ENCODE measurements at regions not wholly inside any gene's neighbourhood (a gene's known extent, or its start where the extent isn't known, plus 50 kb on each side); places are given as distances from the start of the nearest gene placed in this dataset.

DNA sequence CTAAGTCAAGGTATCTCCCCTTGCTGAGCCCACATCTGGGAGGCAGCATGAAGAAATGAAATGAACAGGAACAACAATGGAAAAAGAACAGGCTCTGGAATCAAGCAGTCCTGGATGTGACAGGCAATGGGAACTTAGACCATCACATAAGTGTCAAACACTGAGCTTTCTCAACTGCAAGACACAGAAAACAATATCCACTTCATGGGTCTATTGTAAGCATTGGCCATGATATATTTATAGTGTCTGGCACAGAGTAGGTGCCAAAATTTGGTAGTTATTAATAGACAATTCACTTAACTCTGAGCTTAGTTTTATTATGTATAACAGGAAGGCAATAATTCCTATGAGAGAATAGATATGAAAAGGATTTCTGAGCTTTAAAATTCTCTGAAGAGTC is 64.1 kb upstream of the ATP1B1 start:
- TF ChIP-seq, protein P1, sequence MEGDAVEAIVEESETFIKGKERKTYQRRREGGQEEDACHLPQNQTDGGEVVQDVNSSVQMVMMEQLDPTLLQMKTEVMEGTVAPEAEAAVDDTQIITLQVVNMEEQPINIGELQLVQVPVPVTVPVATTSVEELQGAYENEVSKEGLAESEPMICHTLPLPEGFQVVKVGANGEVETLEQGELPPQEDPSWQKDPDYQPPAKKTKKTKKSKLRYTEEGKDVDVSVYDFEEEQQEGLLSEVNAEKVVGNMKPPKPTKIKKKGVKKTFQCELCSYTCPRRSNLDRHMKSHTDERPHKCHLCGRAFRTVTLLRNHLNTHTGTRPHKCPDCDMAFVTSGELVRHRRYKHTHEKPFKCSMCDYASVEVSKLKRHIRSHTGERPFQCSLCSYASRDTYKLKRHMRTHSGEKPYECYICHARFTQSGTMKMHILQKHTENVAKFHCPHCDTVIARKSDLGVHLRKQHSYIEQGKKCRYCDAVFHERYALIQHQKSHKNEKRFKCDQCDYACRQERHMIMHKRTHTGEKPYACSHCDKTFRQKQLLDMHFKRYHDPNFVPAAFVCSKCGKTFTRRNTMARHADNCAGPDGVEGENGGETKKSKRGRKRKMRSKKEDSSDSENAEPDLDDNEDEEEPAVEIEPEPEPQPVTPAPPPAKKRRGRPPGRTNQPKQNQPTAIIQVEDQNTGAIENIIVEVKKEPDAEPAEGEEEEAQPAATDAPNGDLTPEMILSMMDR (conservative IDR thresholded peaks at IDR 0.05) = no peak
- H3K9me3 Mint-ChIP-seq = no peaks in the 10 kb centered on the region
- H3K36me3 Mint-ChIP-seq (ENCODE audit: low read depth) = no peaks in the 10 kb centered on the region

DNA sequence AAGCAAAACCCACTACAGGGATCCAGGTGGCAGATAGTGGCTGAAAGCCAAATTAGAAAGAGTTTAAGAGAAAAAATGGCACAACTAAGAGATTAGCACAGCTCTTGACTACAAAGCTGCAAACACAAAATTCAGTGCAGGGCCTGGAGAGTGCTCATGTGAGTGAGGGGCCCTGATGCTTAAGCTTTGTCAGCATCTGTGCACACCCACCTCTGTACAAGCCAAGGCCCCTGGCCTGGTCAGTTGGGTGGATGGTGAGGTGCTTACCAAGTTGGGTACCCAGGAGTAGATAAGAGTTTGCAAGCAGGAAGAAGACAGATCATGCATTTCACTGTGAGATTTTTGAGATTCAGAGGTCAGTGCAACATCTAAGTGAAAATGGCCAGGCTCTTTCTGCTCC is 62.7 kb upstream of the ATP1B1 start:
- Histone ChIP-seq H3K9me3 (ENCODE audit: control insufficient read depth, low read length) (no peaks in the 10 kb centered on the region), H3K4me1 (ENCODE audit: control insufficient read depth, insufficient read depth, low read length) (no peaks in the 10 kb centered on the region), H3K4me3 (ENCODE audit: low read length) (no peak overlapping the region), H3K27me3 (ENCODE audit: control insufficient read depth, insufficient read depth, low read length, poor library complexity, severe bottlenecking) (no peaks in the 10 kb centered on the region), H3K36me3 (ENCODE audit: control insufficient read depth, insufficient read depth, low read length) (no peaks in the 10 kb centered on the region), H3K27ac (ENCODE audit: low read depth, low read length) (no peak overlapping the region), H3K9ac (ENCODE audit: extremely low read depth, low read length, poor library complexity, severe bottlenecking) (no peak overlapping the region)
- no peaks in the 10 kb centered on the region for H3K36me3 Mint-ChIP-seq (ENCODE audit: low read depth)
- H3K27ac Mint-ChIP-seq = no peak overlapping the region
- DNase-seq = no peak
- TF ChIP-seq, protein P1 (conservative IDR thresholded peaks at IDR 0.05) = no peak
- H3K9me3 Mint-ChIP-seq = no peaks in the 10 kb centered on the region
- H3K27me3 Mint-ChIP-seq (ENCODE audit: insufficient read depth) = peaks cover 5% of the 10 kb centered on the region
- H3K4me1 Mint-ChIP-seq = peaks cover 6% of the 10 kb centered on the region
- no peak overlapping the region for H3K4me3 Mint-ChIP-seq

More for the DNA sequence above, 64.1 kb upstream of the ATP1B1 start:
- Histone ChIP-seq H3K9ac (ENCODE audit: extremely low read depth, low read length, poor library complexity, severe bottlenecking) (no peak overlapping the region), H3K4me3 (ENCODE audit: low read length) (no peak overlapping the region), H3K36me3 (ENCODE audit: control insufficient read depth, insufficient read depth, low read length) (no peaks in the 10 kb centered on the region), H3K27me3 (ENCODE audit: control insufficient read depth, insufficient read depth, low read length, poor library complexity, severe bottlenecking) (no peaks in the 10 kb centered on the region), H3K9me3 (ENCODE audit: control insufficient read depth, low read length) (no peaks in the 10 kb centered on the region), H3K4me1 (ENCODE audit: control insufficient read depth, insufficient read depth, low read length) (no peaks in the 10 kb centered on the region), H3K27ac (ENCODE audit: low read depth, low read length) (no peak overlapping the region)
- peaks cover 5% of the 10 kb centered on the region for H3K27me3 Mint-ChIP-seq (ENCODE audit: insufficient read depth)
- peaks cover 6% of the 10 kb centered on the region for H3K4me1 Mint-ChIP-seq
- no peak overlapping the region for H3K27ac Mint-ChIP-seq
- H3K4me3 Mint-ChIP-seq = no peak overlapping the region
- no peak for DNase-seq

DNA sequence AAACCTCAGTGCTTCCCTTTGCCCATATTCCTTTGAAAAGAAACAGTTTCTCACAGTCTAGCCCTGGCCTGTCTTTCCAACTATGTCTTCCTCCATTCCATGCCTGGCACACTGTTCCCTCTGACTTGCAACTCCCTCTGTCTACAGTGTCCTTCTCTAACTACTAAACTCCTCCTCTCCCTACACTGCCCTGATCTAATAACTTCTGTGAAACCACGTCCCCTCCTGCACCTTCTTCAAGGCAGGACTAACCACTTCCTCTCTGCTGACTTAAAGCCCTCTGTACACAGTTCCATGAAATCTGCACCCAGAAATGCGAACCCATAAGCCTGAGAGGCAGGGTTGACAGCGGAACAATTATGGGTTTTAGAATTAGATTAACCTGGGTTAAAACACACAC is 62.2 kb upstream of the ATP1B1 start:
- Mint-ChIP-seq H3K27ac (no peak overlapping the region), H3K9me3 (no peaks in the 10 kb centered on the region), H3K4me3 (no peak overlapping the region), H3K4me1 (peaks cover 6% of the 10 kb centered on the region), H3K27me3 (ENCODE audit: insufficient read depth) (peaks cover 2% of the 10 kb centered on the region), H3K36me3 (ENCODE audit: low read depth) (no peaks in the 10 kb centered on the region)
- Histone ChIP-seq H3K36me3 (ENCODE audit: control insufficient read depth, insufficient read depth, low read length) (no peaks in the 10 kb centered on the region), H3K4me1 (ENCODE audit: control insufficient read depth, insufficient read depth, low read length) (no peaks in the 10 kb centered on the region), H3K9ac (ENCODE audit: extremely low read depth, low read length, poor library complexity, severe bottlenecking) (no peak overlapping the region), H3K27me3 (ENCODE audit: control insufficient read depth, insufficient read depth, low read length, poor library complexity, severe bottlenecking) (no peaks in the 10 kb centered on the region), H3K9me3 (ENCODE audit: control insufficient read depth, low read length) (no peaks in the 10 kb centered on the region), H3K27ac (ENCODE audit: low read depth, low read length) (no peak overlapping the region), H3K4me3 (ENCODE audit: low read length) (no peak overlapping the region)
- TF ChIP-seq, protein P1 (conservative IDR thresholded peaks at IDR 0.05) = no peak
- DNase-seq = no peak
- 60 to 72% methylated on average over 1 to 3 of the region's 3 CpGs for WGBS, 2 experiments (ENCODE audit: insufficient coverage in 1 of 2, insufficient read length in 1 of 2)

Measured in endodermal cell (in vitro differentiated cells).